ENCODE measurements at regions not wholly inside any gene's neighbourhood (a gene's known extent, or its start where the extent isn't known, plus 50 kb on each side); places are given as distances from the start of the nearest gene placed in this dataset.

- TF ChIP-seq ZFP41 (tag by site-specific recombination; IDR thresholded peaks at IDR 0.05; ENCODE audit: borderline replicate concordance): no peak
- no peak for TF ChIP-seq ZNF548 (tag by site-specific recombination; IDR thresholded peaks at IDR 0.05)
- no peak for TF ChIP-seq ZNF707 (tag by site-specific recombination; IDR thresholded peaks at IDR 0.05)
- TF ChIP-seq CTCF (tag by site-specific recombination; IDR thresholded peaks at IDR 0.05): no peak
- TF ChIP-seq ZNF555 (tag by site-specific recombination; conservative IDR thresholded peaks at IDR 0.05): no peak
- TF ChIP-seq ZNF341 (tag by site-specific recombination; IDR thresholded peaks at IDR 0.05; ENCODE audit: low read depth): no peak
- no peak for TF ChIP-seq ZNF133 (tag by site-specific recombination; IDR thresholded peaks at IDR 0.05)
- TF ChIP-seq ZEB2 (tag by site-specific recombination; IDR thresholded peaks at IDR 0.05): no peak
- no peak for TF ChIP-seq ZNF624 (tag by site-specific recombination; IDR thresholded peaks at IDR 0.05)
These were observed 78.4 kb upstream of the SERTAD2 start for GRCh38 chr2:64732146-64732545.

Data from HEK293 (cell line).